ENCODE measurements at regions not wholly inside any gene's neighbourhood (a gene's known extent, or its start where the extent isn't known, plus 50 kb on each side); places are given as distances from the start of the nearest gene placed in this dataset.

DNA sequence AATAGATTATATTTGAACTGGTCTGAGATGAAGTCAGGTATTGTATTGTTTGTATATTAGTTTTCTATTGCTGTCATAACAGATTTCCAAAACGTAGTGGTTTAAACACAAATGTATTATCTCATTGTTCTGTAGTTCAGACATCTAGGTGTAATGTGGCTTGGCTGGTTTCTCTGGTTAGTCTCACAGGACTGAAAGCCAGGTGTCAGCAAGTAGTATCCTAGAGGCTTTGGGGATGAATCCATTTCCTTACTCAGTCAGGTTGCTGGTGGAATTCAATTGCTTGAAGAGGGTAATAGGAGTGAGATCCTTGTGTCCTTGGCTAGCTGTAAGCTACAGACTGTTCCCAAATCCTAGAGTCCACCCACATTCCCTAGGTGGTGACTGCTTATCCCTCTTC, 675.8 kb downstream of the NCAM2 start:
- Mint-ChIP-seq H3K27me3 (ENCODE audit: unreplicated experiment) (no peaks in the 10 kb centered on the region), H3K4me1 (ENCODE audit: low read depth, unreplicated experiment) (no peaks in the 10 kb centered on the region), H3K4me3 (ENCODE audit: low read depth, unreplicated experiment) (no peak overlapping the region), H3K9me3 (ENCODE audit: low read depth, unreplicated experiment) (peaks cover 14% of the 10 kb centered on the region), H3K36me3 (ENCODE audit: insufficient read depth, unreplicated experiment) (no peaks in the 10 kb centered on the region), H3K27ac (ENCODE audit: unreplicated experiment) (no peak overlapping the region)
- BruUV-seq (replicated peaks) = no TSS peak
- no peak for DNase-seq
- intact Hi-C loops (cut with micrococcal nuclease; ENCODE audit: unreplicated experiment) = no loop called here
- TF ChIP-seq, protein P1, sequence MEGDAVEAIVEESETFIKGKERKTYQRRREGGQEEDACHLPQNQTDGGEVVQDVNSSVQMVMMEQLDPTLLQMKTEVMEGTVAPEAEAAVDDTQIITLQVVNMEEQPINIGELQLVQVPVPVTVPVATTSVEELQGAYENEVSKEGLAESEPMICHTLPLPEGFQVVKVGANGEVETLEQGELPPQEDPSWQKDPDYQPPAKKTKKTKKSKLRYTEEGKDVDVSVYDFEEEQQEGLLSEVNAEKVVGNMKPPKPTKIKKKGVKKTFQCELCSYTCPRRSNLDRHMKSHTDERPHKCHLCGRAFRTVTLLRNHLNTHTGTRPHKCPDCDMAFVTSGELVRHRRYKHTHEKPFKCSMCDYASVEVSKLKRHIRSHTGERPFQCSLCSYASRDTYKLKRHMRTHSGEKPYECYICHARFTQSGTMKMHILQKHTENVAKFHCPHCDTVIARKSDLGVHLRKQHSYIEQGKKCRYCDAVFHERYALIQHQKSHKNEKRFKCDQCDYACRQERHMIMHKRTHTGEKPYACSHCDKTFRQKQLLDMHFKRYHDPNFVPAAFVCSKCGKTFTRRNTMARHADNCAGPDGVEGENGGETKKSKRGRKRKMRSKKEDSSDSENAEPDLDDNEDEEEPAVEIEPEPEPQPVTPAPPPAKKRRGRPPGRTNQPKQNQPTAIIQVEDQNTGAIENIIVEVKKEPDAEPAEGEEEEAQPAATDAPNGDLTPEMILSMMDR (IDR thresholded peaks at IDR 0.05; ENCODE audit: unreplicated experiment) = no peak
- CTCF ChIA-PET = no interaction called here

DNA sequence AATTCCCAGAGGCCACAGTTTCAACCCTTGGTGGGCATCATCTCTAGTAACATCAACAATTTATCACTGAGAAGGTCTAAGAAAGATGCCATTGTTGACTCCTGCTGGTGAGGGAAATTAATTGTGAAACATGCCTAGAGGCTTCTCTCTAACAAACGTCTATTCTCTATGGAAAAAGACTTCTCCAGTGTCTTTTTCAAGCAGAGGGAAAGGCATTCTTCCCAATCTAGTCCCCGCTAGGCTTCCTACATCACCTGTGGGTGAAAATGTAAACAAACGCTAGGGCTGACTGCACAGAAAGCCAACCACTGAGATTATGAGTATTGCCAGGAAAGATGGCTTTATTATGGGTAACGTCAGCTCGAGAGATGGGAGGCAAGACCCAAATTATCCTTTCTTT, 677.4 kb downstream of the NCAM2 start:
- DNase-seq = no peak
- no TSS peak for BruUV-seq (replicated peaks)
- TF ChIP-seq, protein P1 (IDR thresholded peaks at IDR 0.05; ENCODE audit: unreplicated experiment) = no peak
- Mint-ChIP-seq H3K27ac (ENCODE audit: unreplicated experiment) (no peak overlapping the region), H3K27me3 (ENCODE audit: unreplicated experiment) (no peaks in the 10 kb centered on the region), H3K9me3 (ENCODE audit: low read depth, unreplicated experiment) (peaks cover 19% of the 10 kb centered on the region), H3K4me1 (ENCODE audit: low read depth, unreplicated experiment) (no peaks in the 10 kb centered on the region), H3K4me3 (ENCODE audit: low read depth, unreplicated experiment) (no peak overlapping the region), H3K36me3 (ENCODE audit: insufficient read depth, unreplicated experiment) (no peaks in the 10 kb centered on the region)
- intact Hi-C loops (cut with micrococcal nuclease; ENCODE audit: unreplicated experiment) = no loop called here
- CTCF ChIA-PET = no interaction called here

DNA sequence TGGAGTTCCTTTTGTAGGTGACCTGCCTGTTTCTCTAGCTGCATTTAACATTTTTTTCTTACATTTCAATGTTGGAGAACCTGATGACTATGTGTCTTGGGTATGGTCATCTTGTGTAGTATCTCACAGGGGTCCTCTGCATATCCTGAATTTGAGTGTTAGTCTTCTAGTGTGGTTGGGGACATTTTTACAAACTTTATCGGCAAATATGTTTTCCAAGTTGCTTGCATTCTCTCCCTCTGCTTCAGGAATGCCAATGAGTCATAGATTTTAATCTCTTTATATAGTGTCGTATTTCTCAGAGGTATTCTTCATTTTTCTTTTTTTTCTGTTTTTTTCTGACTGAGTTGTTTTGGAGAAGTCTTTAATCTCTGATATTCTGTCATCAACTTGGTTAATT, 684.0 kb downstream of the NCAM2 start:
- Mint-ChIP-seq H3K36me3 (ENCODE audit: insufficient read depth, unreplicated experiment) (no peaks in the 10 kb centered on the region), H3K4me1 (ENCODE audit: low read depth, unreplicated experiment) (no peaks in the 10 kb centered on the region), H3K27ac (ENCODE audit: unreplicated experiment) (no peak overlapping the region), H3K4me3 (ENCODE audit: low read depth, unreplicated experiment) (no peak overlapping the region), H3K27me3 (ENCODE audit: unreplicated experiment) (no peaks in the 10 kb centered on the region), H3K9me3 (ENCODE audit: low read depth, unreplicated experiment) (peaks cover 12% of the 10 kb centered on the region)
- TF ChIP-seq, protein P1 (IDR thresholded peaks at IDR 0.05; ENCODE audit: unreplicated experiment) = no peak
- no TSS peak for BruUV-seq (replicated peaks)
- intact Hi-C loops (cut with micrococcal nuclease; ENCODE audit: unreplicated experiment) = no loop called here
- CTCF ChIA-PET = no interaction called here
- no peak for DNase-seq

DNA sequence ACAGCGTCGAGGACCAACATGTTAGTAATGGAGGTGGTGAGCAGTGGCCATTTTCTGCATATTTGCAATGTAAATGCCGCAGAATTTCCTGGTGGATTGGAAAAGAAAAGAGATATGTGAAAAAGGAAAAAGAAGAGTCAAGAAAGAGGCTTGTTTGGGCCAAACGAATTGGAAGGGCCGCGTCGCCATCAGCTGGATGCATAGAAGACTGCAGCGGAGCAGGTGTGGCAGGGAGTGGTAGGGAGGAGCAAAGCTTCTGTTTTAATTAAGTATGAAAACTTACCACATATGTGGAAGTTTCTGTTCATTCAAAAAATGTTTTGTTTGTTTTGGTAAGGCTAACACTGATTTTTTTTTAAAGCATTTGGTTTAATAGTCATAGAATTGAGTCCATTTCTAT, 690.7 kb downstream of the NCAM2 start:
- intact Hi-C loops (cut with micrococcal nuclease; ENCODE audit: unreplicated experiment) = no loop called here
- no TSS peak for BruUV-seq (replicated peaks)
- no peak for DNase-seq
- CTCF ChIA-PET = no interaction called here
- Mint-ChIP-seq H3K4me1 (ENCODE audit: low read depth, unreplicated experiment) (no peaks in the 10 kb centered on the region), H3K27ac (ENCODE audit: unreplicated experiment) (no peak overlapping the region), H3K36me3 (ENCODE audit: insufficient read depth, unreplicated experiment) (no peaks in the 10 kb centered on the region), H3K9me3 (ENCODE audit: low read depth, unreplicated experiment) (peaks cover 8% of the 10 kb centered on the region), H3K27me3 (ENCODE audit: unreplicated experiment) (no peaks in the 10 kb centered on the region), H3K4me3 (ENCODE audit: low read depth, unreplicated experiment) (no peak overlapping the region)
- TF ChIP-seq, protein P1 (IDR thresholded peaks at IDR 0.05; ENCODE audit: unreplicated experiment) = no peak

Data from Calu3 (cell line).